GM10266 (cell line): ENCODE measurements at regions not wholly inside any gene's neighbourhood (a gene's known extent, or its start where the extent isn't known, plus 50 kb on each side); places are given as distances from the start of the nearest gene placed in this dataset.
"Not testable (repeated sequence)": the region's sequence is repeated elsewhere in the genome, so short reads cannot be mapped to it uniquely, and the experiment has no call there.

ENCODE experiments used
- DNase-seq: peaks from one replicate; pipeline ENCODE4 v3.0.0; 2012; ENCODE audit errors: extremely low spot score
- CTCF ChIP-seq: IDR thresholded peaks from 2 replicates; pipeline ENCODE4 v1.5.1; 2012; ENCODE audit warnings: mild to moderate bottlenecking, low read depth; ENCODE audit not compliant: control insufficient read depth, insufficient read depth; ENCODE audit errors: missing control alignments

DNA sequence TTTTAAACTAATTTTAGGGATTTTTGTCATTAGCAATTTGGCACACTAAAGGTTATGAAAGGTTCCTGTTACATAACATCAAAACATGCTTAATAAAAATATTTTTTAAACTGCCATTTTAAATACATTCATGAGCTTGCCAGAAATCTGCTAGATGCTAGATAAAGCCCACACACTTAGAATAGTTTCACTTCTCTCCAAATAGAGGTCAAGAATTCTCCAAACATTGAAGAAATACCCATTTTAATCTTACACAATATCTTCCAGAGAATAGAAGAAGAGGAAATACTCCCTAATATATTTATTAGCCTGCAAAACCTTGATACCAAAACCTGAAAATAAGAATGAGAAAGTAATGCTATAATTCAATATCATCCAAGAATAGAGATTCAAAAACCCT lies 247.5 kb downstream of the PTH2R start:
- no peak for TF ChIP-seq CTCF
- DNase-seq = no peak

- no peak for TF ChIP-seq CTCF
- no peak for DNase-seq
Observed at GRCh38 chr2:208657468-208657867, 250.9 kb downstream of the PTH2R start.

- no peak for TF ChIP-seq CTCF
- no peak for DNase-seq
Observed at GRCh38 chr2:208669394-208669793, 262.8 kb downstream of the PTH2R start.

GRCh38 chr2:208671284-208671683 lies 264.7 kb downstream of the PTH2R start:
- no peak for TF ChIP-seq CTCF
- DNase-seq = no peak

- TF ChIP-seq CTCF = no peak
- no peak for DNase-seq
Observed at GRCh38 chr2:208671886-208672680, 265.5 kb downstream of the PTH2R start.

- TF ChIP-seq CTCF = no peak
- no peak for DNase-seq
Observed at GRCh38 chr2:208673631-208674030, 267.0 kb downstream of the PTH2R start.

GRCh38 chr2:208674919-208675318 lies 268.3 kb downstream of the PTH2R start:
- TF ChIP-seq CTCF = no peak
- DNase-seq = no peak

GRCh38 chr2:208685929-208686328 lies 279.3 kb downstream of the PTH2R start:
- DNase-seq = not testable (repeated sequence)
